ENCODE measurements at regions not wholly inside any gene's neighbourhood (a gene's known extent, or its start where the extent isn't known, plus 50 kb on each side); places are given as distances from the start of the nearest gene placed in this dataset.

GRCh38 chr2:161571051-161571429 is 53.2 kb upstream of the SLC4A10 start:
- DNase-seq (ENCODE audit: low read depth, low spot score) = no peak
